GM18907 (cell line): ENCODE measurements at regions not wholly inside any gene's neighbourhood (a gene's known extent, or its start where the extent isn't known, plus 50 kb on each side); places are given as distances from the start of the nearest gene placed in this dataset.

Source experiments
- ATAC-seq: cut with Tn5 transposase; IDR thresholded peaks from one replicate; pipeline ENCODE4 v1.9.1; 2021; ENCODE audit warnings: mild to moderate bottlenecking, moderate library complexity; ENCODE audit not compliant: unreplicated experiment

- no peak for ATAC-seq
Measured at GRCh38 chr13:73284081-73284874, 225.5 kb downstream of the KLF5 start.

DNA sequence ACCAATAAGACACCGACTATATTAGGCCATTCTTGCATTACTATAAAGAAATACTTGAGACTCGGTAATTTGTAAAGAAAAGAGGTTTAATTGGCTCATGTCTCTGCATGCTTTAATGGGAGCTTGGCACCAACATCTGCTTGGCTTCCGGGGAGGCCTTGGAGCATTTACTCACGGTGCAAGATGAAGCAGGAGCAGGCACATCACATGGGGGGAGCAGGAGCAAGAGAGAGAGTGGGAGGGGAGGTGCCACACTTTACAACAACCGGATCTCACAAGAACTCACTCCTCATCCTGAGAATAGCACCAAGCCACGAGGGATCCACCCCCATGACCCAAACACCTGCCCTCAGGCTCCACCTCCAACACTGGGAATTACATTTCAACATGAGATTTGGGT lies 224.8 kb downstream of the KLF5 start:
- ATAC-seq = no peak

- no peak for ATAC-seq
Measured at GRCh38 chr13:73281746-73282145, 222.9 kb downstream of the KLF5 start.

- no peak for ATAC-seq
Measured at GRCh38 chr13:73278186-73278585, 219.4 kb downstream of the KLF5 start.

DNA sequence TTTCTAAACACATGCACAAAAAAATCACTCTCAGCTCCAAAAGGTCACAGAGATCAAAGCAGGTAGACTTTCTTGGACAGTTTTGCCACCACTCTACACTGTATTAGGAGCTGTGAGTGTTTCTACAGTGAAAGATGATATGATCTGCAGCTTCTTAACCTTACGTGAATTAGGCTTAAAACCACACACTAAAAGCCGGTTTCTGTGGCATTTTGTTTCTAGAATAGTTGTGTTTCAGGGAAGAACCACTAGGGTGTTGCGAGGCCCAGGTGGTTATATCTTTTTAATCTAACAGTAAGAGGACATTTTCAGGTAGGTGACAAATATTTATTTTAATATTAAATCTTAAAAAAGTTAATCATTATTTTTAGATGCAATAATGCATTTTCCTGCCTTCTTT lies 216.4 kb downstream of the KLF5 start:
- no peak for ATAC-seq

DNA sequence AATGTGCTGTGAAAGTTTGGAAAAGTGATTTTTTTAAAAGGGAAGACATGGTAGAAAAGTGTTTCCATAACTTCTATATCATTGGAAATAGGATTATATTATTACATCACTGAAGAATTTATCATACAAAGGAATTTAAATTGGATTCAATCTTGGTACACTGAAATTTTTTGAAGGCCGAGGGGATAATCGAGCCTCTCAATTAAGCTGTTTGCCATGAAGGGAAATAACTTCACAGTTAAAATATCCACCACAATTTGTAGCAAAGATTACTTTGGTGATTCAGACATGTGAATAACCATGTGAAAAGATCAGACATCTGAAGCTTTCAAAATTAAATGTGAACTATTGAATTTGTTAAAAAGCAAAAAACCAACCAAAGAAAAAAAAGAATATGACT lies 215.3 kb downstream of the KLF5 start:
- no peak for ATAC-seq

- no peak for ATAC-seq
Measured at GRCh38 chr13:73273745-73274144, 214.9 kb downstream of the KLF5 start.

- no peak for ATAC-seq
Measured at GRCh38 chr13:73273276-73273675, 214.5 kb downstream of the KLF5 start.

DNA sequence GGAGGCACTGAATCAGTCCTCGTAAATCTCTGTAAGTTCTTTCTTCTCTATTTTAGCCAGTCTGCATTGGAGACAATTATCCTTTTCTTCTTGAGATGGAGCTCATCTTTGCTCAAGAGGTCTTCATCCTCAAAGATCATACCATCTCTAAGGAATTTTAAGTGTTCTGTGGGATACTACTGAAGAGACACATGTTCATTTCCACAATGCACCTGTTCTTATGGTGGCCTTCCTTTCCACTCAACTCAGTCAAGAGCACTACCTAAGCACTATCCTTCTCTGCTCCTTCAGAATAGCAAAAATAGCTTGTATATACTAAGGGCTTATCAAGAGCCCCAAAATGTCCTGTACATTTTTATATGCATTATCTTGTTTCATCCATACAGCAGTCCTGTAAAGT lies 214.0 kb downstream of the KLF5 start:
- ATAC-seq = no peak

DNA sequence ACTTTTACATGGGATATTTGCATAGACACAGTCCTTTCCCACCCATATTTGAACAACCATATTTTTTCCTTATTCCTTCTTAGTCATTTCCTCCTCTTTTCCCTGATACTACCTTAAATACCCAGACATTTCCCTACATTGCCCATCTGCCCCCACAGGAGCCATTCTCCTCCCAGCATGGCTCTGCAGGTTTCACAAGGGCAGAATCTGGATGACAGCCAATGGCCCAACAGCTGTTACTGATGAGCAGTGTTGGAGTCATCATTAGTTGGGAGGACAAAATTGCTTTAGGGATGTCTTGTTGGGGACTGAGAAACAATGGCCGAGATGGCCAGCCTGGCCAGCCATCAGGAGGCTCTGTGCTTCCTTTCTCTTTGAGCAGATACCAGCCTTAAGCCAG lies 209.5 kb downstream of the KLF5 start:
- no peak for ATAC-seq

GRCh38 chr13:73266640-73267180 lies 207.9 kb downstream of the KLF5 start:
- no peak for ATAC-seq

DNA sequence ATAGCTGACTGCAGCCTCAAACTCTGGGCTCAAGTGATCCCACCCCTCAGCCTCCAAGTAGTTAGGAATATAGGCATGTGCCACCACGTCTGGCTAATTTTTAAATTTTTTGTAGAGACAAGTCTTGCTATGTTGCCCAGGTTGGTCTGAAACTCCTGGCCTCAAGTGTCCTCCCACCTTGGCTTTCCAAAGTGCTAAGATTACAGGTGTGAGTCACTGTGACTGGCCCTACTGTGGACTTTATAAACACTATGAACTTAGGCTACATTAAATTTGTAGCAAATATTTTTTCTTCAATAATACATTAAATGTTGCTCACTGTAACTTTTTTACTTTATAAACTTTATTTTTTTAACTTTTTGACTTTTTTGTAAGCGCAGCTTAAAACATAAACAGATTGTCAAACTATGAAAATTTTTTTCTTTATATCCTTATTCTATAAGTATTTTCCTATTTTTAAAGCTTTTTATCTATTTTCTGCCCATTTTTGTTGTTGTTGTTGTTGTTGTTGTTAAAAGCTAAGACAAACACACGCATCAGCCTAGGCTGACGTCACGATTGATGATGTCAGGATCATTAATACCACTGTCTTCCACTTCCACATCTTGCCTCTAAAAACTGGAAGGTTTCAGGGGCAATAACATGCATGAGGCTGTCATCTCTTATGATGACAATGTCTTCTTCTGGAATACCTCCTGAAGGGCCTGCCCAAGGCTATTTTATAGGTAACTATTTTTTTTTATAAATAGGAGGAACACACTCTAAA lies 204.2 kb downstream of the KLF5 start:
- ATAC-seq = no peak

DNA sequence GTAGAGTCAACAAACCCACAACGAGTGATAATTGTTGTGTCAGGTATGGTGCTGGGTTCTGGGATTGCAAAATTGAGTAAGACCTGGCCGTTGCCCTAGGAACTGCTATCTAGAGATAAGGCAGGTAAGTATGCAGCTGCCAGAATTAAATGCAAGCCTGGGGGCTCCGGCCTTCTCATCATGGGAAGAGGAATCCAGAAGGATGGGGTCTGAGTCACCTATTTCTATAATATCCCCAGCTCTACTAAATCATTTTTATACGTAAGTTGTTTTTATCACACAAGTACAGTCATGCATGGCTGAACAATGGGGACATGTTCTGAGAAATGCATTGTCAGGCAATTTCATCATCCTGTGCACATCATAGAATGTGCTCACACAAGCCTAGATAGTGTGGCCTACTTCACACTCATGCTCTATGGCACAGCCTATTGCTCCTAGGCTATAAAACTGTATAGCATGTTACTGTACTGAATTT lies 203.0 kb downstream of the KLF5 start:
- ATAC-seq = no peak

- no peak for ATAC-seq
Measured at GRCh38 chr13:73259061-73260017, 200.5 kb downstream of the KLF5 start.

- ATAC-seq = no peak
Measured at GRCh38 chr13:73258406-73258805, 199.6 kb downstream of the KLF5 start.

DNA sequence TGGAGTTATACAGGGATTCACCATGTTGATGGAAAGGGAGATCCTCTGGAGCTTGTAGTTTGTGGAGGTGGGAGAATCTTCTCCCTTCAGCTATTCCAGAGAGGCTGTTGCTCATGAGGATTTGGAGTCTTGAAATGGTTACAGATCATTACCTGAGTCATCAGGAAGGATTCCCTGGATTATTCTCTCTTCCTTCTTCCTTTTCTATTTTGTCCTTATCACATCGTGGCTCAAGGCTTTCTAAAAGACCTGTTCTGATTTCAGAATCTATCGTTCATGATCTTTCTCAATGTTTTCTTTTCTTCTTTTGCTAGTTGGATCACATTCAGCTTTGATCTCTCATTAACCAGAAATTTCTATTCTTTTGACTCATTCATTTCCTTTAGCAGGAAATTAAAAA lies 196.0 kb downstream of the KLF5 start:
- ATAC-seq = no peak

DNA sequence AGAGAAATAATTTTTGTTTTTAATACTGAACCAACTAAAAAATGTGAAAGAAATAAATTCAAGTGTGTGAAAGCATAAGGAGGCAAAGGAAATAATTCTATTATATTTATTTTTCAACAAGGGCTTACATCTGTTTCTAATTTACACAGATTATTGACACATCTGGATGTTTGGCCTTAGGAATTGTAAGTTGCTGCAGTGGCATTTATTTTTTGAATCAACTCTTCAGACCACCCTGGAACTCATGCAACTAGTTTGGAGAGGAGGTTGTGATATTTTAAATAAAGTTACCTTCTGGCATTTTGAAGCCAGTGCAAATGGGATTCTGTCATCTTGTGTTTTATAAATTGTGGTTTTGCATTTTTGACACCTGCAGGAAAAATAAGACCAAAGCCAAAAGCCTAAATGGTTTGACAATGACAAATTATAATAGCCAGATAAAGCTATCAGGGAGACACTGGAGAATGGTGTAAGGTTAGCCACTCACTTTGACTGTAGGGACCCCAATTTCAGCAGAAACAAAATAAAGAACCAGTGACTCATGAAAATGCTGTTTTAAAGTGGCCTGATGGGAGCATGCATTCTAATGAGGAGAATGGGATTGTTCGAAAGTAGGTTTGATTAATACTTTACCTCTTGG lies 192.9 kb downstream of the KLF5 start:
- ATAC-seq = no peak

DNA sequence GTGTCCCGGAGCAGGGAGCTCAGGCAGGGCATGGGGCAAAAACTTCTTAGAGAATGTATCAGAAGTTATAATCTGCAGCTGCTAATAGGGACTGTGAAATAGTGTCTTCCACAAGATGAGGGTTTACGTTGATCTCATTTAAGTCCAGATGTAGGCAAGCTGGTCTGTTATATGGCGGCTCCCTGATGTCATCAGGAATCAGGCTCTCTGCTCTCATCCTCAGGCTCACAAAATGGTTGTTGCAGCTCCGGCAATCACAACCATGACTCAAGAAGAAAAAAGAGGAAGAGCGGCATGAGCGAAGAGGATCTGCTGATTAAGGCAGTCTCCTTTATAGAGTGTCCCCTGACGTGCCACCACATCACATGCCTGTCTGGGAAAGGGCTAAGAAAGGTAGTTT lies 191.3 kb downstream of the KLF5 start:
- no peak for ATAC-seq

GRCh38 chr13:73248711-73249580 lies 190.1 kb downstream of the KLF5 start:
- no peak for ATAC-seq
